Pancreas (tissue), 10 donors: ENCODE measurements at regions not wholly inside any gene's neighbourhood (a gene's known extent, or its start where the extent isn't known, plus 50 kb on each side); places are given as distances from the start of the nearest gene placed in this dataset.

Experiments
- ATAC-seq, 4 donors: fragments of 200-7000 bp; cut with Tn5 transposase; one replicate each; pipeline versions ENCODE4 v1.8.0 to v1.9.1; 2020; ENCODE audit warnings: mild to moderate bottlenecking in 4 of 4, moderate library complexity in 4 of 4
- DNase-seq, 6 donors: peaks; one replicate each; pipeline ENCODE4 v3.0.0-alpha.2; 2020
- FAIRE-seq: peaks from 2 replicates; lab custom pipeline; 2012; peaks lifted over from hg19 to GRCh38; lab: Jason Lieb, UNC
- H3K27ac ChIP-seq, 4 donors: fragments of 200-600 bp; sonication (generic); 1 replicate in 3 of 4; 2 replicates in 1 of 4; pipeline versions ENCODE4 v1.5.0 to v1.8.0; 2020
- H3K27me3 ChIP-seq, 4 donors: fragments of 200-600 bp; one replicate each; pipeline ENCODE4 v1.8.0; 2021
- H3K36me3 ChIP-seq, 3 donors: fragments of 200-600 bp; sonication (generic) in 1 of 3; one replicate each; pipeline versions ENCODE4 v1.5.0 to v1.8.0; 2020 to 2021
- H3K4me1 ChIP-seq, 3 donors: fragments of 200-600 bp; one replicate each; pipeline ENCODE4 v1.8.0; 2021
- H3K4me3 ChIP-seq, 4 donors: fragments of 200-600 bp; sonication (generic) in 2 of 4; one replicate each; pipeline versions ENCODE4 v1.5.0 to v1.8.0; 2020 to 2021
- H3K9me3 ChIP-seq, 4 donors: fragments of 200-600 bp; one replicate each; pipeline ENCODE4 v1.8.0; 2021
- WGBS, 2 donors: extraction: QIAGEN DNeasy Blood & Tissue Kit; methylation state at CpG; one replicate each; pipeline ENCODE4 v1.1.7; 2013; 5-methylcytosine and 5-hydroxymethylcytosine counted together
- intact Hi-C, 3 donors: fragments of 100-400 bp; cut with DNase I; formaldehyde crosslinking; loops; one replicate each; pipeline versions ENCODE4 v1.11.1 to v1.14.2; 2022
- TF ChIP-seq, protein P1 (sequence below), 4 donors: fragments of 200-600 bp; sonication (generic) in 3 of 4; IDR thresholded peaks; one replicate each; pipeline versions ENCODE4 v1.5.0 to v1.8.0; 2021; ENCODE audit warnings: antibody characterized with exemption in 4 of 4
- donor health status: healthy with polysubstance abuse.
- donor health status: DM: no; HTN: no; CAD: no; lungs with moderate emphysema.
- donor health status: DM: no; HTN: no; CAD: no.
- donor health status: control.
- donor health status: control.
- donor health status: Bipolar disorder and iron deficiency.
- donor health status: DM: yes; HTN: yes; CAD: no.
- donor health status: DM: no; HTN: no; CAD: no.
- donor health status: DM: no; HTN: no; CAD: no.
- donor health status: DM: yes; HTN: yes; CAD: no.

- H3K4me1 ChIP-seq, result no peaks in the 10 kb centered on the region
- no peaks in the 10 kb centered on the region for H3K9me3 ChIP-seq
- intact Hi-C loops, result no loop called here
- no peak overlapping the region for H3K4me3 ChIP-seq
- ATAC-seq (no peak), DNase-seq (no peak), FAIRE-seq (no peak)
- WGBS, 2 donors, result 91 to 93% methylated on average over 4 of the region's 4 CpGs
- H3K36me3 ChIP-seq, result no peaks in the 10 kb centered on the region
- TF ChIP-seq, protein P1, sequence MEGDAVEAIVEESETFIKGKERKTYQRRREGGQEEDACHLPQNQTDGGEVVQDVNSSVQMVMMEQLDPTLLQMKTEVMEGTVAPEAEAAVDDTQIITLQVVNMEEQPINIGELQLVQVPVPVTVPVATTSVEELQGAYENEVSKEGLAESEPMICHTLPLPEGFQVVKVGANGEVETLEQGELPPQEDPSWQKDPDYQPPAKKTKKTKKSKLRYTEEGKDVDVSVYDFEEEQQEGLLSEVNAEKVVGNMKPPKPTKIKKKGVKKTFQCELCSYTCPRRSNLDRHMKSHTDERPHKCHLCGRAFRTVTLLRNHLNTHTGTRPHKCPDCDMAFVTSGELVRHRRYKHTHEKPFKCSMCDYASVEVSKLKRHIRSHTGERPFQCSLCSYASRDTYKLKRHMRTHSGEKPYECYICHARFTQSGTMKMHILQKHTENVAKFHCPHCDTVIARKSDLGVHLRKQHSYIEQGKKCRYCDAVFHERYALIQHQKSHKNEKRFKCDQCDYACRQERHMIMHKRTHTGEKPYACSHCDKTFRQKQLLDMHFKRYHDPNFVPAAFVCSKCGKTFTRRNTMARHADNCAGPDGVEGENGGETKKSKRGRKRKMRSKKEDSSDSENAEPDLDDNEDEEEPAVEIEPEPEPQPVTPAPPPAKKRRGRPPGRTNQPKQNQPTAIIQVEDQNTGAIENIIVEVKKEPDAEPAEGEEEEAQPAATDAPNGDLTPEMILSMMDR (IDR thresholded peaks at IDR 0.05), result no peak
- H3K27ac ChIP-seq, result no peak overlapping the region
- H3K27me3 ChIP-seq, result no peaks in the 10 kb centered on the region
Observed at GRCh38 chr5:89277816-89278215, 394.8 kb upstream of the MEF2C start.

DNA sequence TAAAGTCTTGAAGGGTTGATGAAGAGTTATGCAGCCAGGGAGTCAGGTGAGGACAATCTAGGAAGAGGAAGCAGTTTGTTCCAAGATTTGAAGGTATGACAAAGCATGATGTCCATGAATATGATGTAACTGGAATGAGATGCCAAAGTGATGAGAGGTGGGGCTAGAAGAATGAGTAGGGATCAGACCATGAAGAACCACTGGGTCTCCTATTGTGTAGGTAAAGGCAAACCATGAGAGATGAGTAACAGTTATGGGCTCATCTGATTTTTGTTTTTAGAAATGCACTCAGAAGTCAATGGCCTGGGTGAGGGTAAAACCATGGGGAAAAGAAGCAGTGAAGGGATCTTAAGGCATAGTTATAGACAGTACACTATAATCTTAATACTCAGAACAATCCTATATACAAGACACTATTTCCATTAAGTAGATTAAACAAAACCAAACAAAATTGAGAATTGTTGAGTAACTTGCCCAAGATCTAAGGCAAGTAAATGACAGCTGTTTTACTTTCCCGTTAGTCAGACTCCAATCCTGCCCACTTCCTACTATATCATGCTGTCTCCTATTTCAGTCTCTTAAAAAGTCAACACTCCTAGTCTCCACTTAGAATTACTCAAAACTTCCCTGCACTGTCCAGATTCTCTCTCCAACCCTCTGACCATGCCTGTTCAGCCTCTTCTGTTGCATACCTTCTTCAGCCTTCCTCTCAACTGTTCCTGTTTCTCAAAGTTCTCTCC, 393.8 kb upstream of the MEF2C start:
- DNase-seq, result no peak
- H3K4me1 ChIP-seq, result no peaks in the 10 kb centered on the region
- no peaks in the 10 kb centered on the region for H3K36me3 ChIP-seq
- intact Hi-C loops, result no loop called here
- WGBS, 2 donors, result 64 to 83% methylated on average over 1 of the region's 1 CpG
- no peak for FAIRE-seq
- H3K27ac ChIP-seq, result no peak overlapping the region
- TF ChIP-seq, protein P1 (IDR thresholded peaks at IDR 0.05), result no peak
- H3K27me3 ChIP-seq, result no peaks in the 10 kb centered on the region
- no peak for ATAC-seq
- no peaks in the 10 kb centered on the region for H3K9me3 ChIP-seq
- no peak overlapping the region for H3K4me3 ChIP-seq

- ATAC-seq (no peak), FAIRE-seq (no peak), DNase-seq (no peak)
- intact Hi-C loops, result no loop called here
- Histone ChIP-seq H3K4me3 (no peak overlapping the region), H3K27ac (no peak overlapping the region), H3K27me3 (no peaks in the 10 kb centered on the region), H3K4me1 (no peaks in the 10 kb centered on the region), H3K36me3 (no peaks in the 10 kb centered on the region), H3K9me3 (no peaks in the 10 kb centered on the region)
- TF ChIP-seq, protein P1 (IDR thresholded peaks at IDR 0.05), result no peak
- 58 to 64% methylated on average over 4 of the region's 4 CpGs for WGBS, 2 donors
Observed at GRCh38 chr5:89275066-89275855, 392.3 kb upstream of the MEF2C start.

DNA sequence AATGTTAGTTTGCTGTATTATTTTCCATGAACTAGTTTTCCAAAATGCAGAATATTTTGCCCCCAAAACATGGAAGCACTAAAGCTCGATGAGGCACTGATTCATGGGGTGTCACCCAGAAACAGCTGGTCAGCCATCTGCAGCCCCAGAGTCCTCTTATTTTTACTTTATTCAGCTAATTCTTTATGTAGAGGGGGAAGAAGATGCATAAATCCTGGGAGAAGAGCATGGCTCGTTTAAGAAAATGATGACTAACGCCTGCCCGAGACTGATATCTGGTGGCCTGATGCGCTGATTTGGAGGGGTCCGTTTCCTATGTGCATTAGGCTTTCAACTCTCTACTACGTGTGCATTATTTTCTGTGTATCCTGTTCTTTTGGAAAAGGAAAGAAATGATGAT, 390.3 kb upstream of the MEF2C start:
- FAIRE-seq (no peak), ATAC-seq (no peak), DNase-seq (no peak)
- no peak overlapping the region for H3K4me3 ChIP-seq
- no peaks in the 10 kb centered on the region for H3K27me3 ChIP-seq
- intact Hi-C loops, result no loop called here
- no peaks in the 10 kb centered on the region for H3K36me3 ChIP-seq
- WGBS, 2 donors, result 82 to 84% methylated on average over 7 of the region's 7 CpGs
- H3K27ac ChIP-seq, result no peak overlapping the region
- H3K9me3 ChIP-seq, result no peaks in the 10 kb centered on the region
- TF ChIP-seq, protein P1 (IDR thresholded peaks at IDR 0.05), result no peak
- H3K4me1 ChIP-seq, result no peaks in the 10 kb centered on the region

DNA sequence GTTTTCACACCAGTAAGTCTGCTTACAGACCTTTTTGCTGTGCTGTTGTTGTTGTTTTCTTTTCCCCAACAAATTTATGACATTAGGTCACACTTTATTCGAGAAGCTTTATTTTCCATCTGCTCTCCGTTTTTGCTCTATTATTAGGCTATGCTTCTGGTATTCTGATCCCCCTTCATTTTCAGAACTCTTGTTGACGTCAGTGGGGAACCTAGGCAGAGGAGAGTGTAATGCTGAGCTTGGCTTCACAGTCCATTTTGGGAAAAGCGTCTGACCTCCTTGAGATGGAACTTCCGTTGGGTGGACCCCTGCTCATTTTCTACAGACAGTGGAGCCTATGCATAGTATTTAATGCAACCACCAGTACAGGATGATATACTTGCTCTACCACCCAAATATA, 387.9 kb upstream of the MEF2C start:
- DNase-seq (no peak), ATAC-seq (peak in 1 of 4 donors; percentile 36), FAIRE-seq (no peak)
- intact Hi-C loops, result no loop called here
- TF ChIP-seq, protein P1 (IDR thresholded peaks at IDR 0.05), result no peak
- Histone ChIP-seq H3K4me3 (no peak overlapping the region), H3K27ac (no peak overlapping the region), H3K27me3 (no peaks in the 10 kb centered on the region), H3K36me3 (no peaks in the 10 kb centered on the region), H3K4me1 (no peaks in the 10 kb centered on the region), H3K9me3 (no peaks in the 10 kb centered on the region)
- 78 to 89% methylated on average over 5 of the region's 5 CpGs for WGBS, 2 donors
